HG02588 (cell line): ENCODE measurements at regions not wholly inside any gene's neighbourhood (a gene's known extent, or its start where the extent isn't known, plus 50 kb on each side); places are given as distances from the start of the nearest gene placed in this dataset.

Experiments used
- ATAC-seq: cut with Tn5 transposase; IDR thresholded peaks from one replicate; pipeline ENCODE4 v1.9.1; 2021; ENCODE audit warnings: mild to moderate bottlenecking, moderate library complexity; ENCODE audit not compliant: unreplicated experiment

DNA sequence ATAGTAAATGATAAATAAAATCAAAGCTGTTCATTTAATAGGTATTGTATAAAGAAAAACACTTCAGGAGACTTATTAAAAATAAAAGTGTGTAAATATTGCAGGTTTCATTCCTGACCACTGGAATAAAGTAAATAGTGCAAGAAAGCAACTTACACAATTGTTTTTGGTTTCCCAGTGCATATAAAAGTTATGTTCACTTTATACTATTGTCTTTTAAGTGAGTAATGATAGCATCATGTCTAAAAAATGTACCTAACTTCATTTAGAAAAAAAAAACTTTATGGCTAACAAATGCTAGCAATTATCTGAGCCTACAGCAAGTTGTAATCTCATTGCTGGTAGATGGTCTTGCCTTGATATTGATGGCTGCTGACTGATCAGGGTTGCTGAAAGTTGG is 726.6 kb upstream of the POU3F2 start:
- no peak for ATAC-seq

DNA sequence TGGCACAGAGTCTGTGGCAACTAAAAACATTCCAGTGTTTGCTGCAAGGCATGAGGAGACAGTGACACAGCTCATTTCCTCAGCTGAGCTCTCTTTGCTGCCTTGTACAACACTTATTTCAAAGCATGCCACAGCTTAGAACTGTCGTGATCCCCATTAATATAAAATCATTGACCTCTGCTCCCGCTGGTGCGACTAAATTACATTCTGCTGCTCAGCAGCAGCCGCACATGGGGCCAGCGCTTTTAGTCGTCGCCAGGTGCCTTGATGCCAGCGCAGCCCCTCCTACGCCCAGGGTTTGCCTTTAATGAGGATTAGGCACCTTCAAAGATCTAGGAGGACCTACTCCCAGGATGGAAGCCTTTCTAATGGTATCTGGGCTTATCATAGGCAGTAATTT is 717.9 kb upstream of the POU3F2 start:
- ATAC-seq: no peak

DNA sequence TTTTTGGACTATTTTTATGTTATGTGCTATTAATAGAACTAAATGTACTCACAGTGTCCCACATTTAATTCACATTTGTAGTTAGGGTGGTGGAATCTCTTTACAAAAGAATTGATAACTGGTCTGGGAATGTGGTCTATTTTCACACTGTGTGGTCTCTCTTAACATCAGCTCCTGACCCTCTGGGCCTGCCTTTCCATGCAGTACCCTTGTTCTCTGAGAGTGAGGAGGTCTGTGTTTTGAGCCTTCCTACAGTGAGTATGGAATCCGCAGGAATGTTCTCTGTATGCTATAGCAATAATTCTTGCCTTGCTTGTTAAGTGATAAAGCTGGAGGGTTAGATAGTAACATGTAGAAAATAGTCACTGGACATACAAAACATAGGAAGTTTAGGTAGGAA is 717.3 kb upstream of the POU3F2 start:
- ATAC-seq: no peak

DNA sequence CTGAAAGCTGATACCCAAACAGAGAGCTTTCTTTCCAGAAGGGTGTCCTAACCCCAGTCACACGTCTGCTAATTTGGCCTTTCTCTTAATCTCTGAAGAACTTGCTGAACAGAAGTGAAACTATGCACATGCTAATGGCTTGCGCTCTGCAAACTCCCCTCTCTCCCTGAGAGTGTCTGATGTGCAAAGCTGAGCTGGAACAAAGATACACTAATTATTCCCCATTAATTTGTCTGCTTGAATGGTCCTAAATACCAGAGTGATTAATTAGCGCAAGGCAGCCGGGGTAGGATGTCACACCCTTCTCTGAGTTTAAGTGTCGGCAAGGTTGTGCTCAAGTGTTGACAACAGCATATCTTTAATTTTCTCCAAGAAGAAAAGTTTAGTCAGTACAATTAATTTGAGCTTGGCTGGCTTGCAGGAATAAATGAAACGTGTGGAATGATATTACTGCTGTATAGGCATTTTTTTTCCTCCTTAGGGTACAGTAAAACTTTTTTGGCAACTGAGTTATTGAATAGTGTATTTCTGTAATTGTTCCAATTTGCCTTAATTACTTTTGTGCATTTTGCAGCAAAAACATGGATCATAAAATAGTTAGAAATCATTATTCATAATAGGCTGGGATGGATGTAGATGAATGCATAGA is 715.9 kb upstream of the POU3F2 start:
- no peak for ATAC-seq

DNA sequence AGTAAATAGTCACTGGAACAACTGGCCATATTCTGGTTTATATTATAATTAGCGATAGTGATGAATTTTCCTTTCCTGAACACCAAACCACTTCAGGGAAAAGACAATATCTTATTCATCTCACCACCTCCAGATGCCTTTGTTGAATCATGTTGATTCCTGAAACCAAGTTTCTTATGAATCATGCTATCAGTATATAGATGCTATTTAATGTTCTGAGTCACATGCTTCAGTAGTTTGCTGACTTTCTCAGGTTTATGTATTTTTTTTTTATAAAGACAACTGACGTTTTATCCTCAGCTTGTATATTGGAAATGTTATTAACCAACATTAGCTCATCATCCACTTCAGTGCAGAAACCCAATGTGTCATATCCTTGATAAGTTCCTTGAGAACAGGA is 710.2 kb upstream of the POU3F2 start:
- ATAC-seq: no peak

DNA sequence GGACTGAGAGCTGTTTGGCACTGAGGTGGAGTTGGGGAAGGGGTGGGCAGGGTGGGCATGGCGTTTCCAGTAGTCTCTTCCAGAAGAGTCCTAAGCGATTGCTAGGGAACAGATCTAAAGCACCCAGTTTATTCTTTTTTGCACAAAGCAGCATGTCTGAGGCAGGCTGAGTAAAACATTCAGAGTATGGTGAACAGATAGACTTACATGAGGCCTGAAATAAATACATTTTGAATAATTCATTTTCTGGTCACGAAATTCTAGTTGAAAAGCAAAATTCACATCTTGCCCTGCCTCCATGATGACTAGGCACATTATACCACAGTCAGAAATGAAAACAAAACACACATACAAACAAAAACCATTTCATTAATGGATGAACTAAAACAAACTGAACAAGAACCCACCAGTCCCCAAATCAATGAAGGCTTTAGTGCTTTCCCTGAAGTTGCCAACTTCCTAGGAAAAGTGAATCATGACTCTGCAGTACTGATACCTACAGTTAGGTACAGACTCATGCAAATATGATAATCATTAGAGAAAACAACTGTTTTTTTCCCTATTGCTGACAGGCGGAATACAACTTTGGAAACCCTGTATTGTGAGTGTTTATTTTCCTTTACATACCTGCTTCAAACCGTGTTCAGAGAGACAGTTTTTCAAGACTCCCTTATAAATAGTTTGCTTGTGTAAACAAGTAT is 702.9 kb upstream of the POU3F2 start:
- ATAC-seq: no peak

DNA sequence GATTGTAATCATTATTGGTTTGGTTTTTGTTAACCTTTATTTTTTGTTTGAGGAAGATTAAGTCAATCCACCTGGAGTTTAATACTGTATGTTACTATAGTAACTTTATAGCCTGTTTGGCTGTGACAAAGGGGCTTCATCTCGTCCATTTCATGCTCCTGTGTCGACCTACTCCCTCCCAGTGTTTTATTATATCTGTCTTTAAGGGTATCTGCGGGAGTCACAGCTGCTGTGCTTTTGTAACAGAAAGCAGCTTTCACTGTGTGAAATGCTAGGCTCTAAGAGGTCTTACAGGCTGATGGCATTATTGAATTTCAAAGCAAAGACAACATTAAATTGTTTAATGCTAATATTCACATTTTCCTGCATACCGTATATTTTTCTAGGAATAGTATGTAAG is 698.0 kb upstream of the POU3F2 start:
- no peak for ATAC-seq

DNA sequence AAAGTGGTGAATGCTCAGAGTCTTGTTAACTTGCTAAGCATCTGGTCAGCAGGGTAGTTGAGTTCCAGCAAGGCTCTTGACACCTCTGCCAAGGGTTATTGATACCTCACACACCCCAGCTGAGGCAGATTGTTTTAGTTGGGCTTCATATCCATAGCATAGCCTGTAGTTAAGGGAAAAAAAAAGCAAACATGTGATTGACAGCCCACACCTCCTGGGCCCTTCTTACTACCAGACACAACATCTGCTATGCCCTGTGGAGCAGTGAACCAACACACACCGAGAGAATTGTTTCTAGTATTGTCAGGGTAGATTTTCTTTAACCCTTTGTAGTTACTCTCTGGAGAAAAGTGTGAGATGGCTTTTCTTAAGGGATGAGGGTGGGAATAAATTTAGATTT is 697.0 kb upstream of the POU3F2 start:
- no peak for ATAC-seq

DNA sequence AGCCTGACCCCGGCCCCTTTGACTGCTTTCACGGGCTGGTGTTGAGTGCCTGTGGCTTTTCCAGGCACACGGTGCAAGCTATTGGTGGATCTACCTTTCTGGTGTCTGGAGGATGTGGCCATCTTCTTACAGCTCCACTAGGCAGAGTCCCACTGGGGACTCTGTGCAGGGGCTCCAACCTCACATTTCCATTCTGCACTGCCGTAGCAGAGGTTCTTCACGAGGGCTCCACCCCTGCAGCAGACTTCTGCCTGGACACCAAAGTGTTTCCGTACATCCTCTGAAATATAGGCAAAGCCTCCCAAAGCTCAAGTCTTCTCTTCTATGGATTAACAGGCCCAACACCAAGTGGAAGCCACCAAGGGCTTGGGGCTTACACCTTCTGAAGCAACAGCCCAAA is 691.5 kb upstream of the POU3F2 start:
- no peak for ATAC-seq

DNA sequence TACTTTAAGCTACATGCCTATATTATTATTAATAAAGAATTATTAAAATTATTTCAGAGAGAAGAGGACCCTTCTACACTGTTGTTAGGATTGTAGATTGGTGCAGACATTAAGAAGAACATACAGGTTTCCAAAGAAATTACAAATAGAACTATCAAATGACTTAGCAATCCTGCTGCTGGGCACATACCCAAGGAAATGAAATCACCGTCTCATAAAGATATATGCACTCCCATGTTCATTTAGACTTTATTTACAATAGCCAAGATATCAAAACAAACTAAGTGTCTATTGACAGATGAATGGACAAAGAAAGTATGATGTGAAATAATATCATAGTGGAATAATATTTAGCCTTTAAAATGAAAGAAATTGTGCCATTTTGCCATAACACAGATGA is 687.7 kb upstream of the POU3F2 start:
- ATAC-seq: no peak

DNA sequence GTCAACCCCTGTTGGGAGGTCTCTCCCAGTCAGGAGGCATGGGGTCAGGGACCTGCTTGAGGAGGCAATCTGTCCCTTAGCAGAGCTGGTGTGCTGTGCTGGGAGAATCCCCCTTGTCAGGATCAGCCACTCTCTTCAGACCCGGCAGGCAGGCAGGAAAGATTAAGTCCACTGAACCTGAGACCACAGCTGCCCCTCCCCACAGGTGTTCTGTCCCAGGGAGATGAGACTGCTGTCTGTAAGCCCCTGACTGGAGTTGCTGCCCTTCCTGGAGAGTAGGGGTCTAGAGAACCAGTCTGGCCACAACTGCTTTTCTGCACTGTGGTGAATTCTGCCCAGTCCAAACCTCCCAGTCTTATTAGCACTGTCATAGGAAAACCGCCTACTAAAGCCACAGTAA is 677.8 kb upstream of the POU3F2 start:
- no peak for ATAC-seq

DNA sequence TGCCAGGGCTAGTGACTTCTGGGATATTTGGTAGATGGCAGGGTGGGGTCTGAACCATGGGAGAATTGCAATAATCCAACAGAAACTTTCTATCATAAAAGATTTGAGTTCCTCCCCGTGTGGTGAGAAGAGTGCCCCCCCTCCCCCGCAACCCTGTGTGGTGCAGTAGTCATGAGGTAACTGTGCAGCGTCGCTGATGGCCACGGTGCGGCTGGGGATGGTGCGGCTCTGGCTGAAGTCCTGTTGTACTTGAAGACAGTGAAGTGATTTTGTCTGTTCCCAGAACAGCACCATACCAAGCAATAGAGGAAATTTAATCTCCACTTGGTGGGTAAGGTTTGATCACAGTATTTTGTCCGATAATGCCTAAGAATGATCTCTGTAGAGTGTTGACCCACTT is 654.8 kb upstream of the POU3F2 start:
- ATAC-seq: no peak

DNA sequence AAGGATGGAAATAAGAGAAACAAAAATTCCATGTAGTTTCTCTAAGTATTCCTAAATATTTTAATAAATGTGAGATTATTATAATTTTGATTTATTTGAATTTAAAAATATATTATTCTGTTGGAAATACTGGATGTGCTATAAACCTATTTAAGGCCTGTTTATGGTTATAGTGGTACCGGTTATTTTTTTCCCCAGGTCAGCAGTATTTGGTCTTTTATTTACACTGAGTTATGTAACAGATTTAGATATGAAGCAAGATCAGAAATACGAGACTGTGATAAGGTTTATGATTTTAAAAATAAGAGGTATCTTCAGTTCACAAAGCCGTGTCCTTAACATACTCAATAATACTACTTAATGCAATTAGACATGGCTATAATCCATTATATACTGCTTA is 634.3 kb upstream of the POU3F2 start:
- ATAC-seq: no peak

DNA sequence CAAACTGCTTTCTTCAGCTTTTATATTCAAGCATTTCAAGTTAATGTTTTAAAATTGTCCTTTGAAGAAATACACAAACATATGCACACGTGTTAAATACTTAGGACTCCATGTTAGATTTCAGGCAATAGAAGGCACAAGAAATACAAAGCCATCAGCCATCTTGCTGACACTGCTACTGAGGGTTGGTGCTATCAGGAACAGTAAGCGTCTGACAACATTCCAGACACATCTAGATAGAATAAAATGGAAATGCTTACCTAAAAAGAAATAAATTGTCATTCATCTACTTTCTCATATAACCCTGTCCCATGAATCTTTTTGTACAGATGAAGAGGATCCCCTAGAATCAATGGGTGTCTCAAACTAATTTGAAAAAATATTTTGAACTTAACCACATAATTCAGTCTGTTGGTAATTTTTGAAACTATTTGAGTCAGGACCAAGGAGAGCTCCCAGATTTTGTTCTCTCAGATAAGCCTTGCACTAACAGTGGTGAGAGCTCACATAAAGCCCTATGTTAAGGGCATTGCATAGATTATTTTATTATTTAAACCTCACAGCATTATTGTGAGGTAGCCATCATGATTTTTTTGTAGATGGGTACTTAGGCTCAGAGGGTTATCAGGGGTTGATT is 631.1 kb upstream of the POU3F2 start:
- ATAC-seq: no peak

DNA sequence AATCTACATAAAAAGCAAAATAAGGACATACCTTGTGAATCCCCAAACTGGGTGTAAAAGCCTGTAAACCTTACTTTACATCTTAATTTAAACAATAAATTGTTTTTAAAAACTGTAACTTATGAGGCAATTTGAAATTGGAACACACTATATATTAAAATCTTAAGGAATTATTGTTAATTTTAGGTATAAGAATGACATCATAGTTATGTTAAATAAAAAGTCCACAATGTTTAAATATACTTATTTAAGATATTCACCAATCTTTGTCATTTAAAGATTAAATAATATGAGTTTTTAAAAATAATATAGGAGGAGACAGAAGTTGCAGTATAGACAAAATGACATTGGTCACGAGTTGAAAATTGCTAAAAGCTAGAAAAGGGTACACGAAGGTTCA is 621.9 kb upstream of the POU3F2 start:
- no peak for ATAC-seq

DNA sequence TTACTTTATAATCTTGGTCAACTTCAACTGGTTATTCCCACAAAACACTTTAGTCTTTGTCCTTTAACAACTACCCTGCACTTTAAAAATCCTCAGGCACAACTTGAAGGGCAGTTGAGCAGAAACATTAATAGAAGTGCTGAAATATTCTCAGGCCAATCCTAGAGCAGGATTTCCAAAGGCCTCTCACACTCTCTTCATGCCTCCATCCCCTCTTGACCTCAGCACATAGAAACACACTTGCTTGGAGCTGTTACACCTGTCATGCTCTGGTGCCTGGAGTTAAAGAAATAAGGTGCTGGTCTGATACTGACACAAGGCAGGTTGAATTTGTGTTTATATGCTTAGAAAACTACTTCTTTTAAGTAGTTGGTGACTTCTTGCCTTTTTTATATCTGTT is 618.8 kb upstream of the POU3F2 start:
- no peak for ATAC-seq

DNA sequence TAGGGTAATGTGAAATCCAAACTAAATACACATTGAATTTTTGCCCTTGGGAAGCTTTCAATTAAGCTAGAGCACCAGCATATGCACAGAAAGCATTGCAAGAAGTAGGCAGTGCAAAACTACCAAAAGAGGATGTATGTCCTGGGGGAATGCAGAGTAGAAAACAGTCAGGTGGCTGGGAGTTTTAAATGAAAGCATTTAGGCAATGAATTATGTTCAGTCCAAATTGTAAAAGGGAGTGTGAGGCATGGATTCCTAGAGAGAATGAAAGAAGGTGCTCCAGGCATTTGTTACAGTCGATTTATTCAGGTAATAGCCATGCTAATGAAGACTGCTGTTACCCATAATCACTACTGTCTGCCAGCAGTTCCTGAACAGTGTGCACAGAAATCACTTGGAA is 604.1 kb upstream of the POU3F2 start:
- no peak for ATAC-seq

DNA sequence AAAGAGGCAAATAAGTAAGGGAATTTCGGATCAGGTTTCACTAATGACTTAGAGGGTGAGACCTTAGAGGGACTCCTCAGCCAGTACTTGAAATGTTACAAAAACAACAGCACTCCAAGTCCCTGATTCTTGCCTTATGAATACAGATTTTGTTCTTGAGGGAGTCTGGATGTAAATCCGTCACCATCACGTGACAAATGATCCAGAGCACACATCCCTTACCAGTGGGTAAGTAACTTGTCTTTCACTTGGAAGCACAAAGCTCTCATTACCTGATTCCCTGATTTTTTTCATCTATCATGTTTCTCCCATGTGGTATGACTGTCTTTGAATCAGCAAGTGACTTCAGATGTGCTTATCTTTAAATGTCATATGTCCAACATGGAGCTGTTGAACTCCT is 595.3 kb upstream of the POU3F2 start:
- ATAC-seq: no peak

DNA sequence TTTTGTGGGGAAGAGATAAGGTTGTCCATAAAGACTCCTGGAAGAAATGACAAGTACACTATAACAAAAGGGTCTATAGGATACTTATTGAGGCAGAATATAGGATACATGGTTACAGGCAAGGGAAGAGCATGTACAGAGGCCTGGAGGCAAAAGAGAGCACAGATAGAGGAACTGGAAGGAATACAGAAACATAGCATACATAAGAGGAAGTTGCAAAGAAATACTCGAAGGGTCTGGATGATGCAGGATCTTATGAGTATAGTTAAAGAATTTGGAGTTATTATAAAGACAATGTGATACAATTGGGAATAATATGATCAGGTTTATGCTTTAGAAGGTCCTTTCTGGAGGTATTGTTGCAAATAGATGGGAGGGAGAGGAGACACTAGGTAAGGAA is 592.7 kb upstream of the POU3F2 start:
- ATAC-seq: no peak

DNA sequence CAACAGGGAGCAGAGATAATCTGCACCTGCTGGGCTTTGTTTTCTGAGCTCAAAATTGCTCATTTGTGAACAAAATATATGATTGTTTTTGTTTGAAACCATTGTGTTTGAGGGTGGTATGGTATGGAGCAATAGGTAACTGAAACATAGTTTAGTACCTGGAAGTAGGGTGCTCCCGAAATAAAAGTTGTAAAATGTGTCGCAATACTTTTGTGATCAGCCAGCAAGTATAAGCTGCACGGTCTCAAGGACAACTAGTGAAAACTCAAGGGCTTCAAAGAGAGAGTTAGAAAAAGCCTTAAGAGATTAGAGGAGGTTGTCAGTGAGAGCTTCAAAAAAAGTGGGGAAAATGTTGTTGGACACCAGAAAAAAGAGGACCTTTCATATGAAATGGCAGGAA is 579.8 kb upstream of the POU3F2 start:
- ATAC-seq: no peak

DNA sequence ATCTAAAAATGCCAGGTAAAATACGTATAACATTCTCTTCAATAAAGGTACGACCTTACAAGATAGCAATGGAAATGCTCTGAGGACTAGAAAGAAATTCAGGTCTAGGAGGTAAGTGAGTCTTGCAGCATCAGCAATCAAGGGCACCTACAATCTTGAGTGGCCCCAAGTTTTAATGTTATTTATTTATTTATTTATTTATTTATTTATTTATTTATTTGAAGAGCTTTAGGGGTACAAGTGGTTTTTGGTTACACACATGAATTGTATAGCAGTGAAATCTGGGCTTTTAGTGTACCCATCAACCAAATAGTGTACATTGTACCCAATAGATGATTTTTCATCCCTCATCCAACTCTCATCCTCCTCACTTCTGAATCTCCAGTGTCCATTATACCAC is 574.0 kb upstream of the POU3F2 start:
- ATAC-seq: no peak

DNA sequence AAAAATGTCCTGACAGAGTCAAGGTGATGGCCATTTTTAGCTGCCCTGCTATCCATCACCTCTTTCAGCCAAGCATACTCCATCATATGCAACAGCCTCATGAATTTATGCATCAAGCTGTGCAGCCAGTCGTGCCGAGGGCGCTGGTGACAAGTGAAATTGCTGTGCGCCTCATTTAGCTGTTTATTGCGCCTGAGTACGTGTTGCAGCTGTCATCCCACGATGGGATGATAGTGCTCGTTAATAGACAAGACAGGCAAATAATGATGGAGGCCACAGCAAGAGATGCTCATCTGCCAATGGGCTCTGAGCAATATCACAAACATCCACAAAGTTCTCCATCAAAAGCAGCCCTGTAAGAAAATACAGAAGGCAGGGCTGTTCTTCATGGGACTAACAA is 562.3 kb upstream of the POU3F2 start:
- ATAC-seq: no peak

DNA sequence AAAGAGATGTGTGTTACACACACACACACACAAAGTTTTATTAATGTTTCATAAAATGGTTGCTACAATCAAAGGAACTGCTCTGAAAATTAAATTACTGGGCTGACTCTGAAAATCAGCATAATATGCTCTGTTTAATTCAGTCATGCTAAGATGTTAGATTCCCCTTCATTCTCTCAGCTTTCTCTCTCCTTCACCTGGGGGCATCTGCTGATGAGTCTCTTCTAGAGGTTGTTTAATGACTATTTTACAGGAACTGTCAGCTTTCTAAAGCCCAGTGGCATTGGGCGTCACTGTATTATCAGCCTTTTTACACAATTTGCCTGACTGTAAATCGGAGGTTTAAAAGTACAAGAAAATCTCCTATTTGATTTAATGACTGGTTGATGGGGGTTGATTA is 559.7 kb upstream of the POU3F2 start:
- ATAC-seq: no peak
